Caki2 (cell line): ENCODE measurements at regions not wholly inside any gene's neighbourhood (a gene's known extent, or its start where the extent isn't known, plus 50 kb on each side); places are given as distances from the start of the nearest gene placed in this dataset.
A peak's percentile ranks its signal among the peaks of the same experiment; 100 is the strongest.

Source experiments
- DNase-seq: peaks from one replicate; pipeline ENCODE4 v3.0.0-alpha.2; 2015; ENCODE audit warnings: low read depth
- in situ Hi-C: cut with HindIII; loops from 2 replicates; pipeline ENCODE4 v1.10.0; 2016; ENCODE audit warnings: low sequenced_read_pairs, low pct_unique_long_range_greater_than_20kb, mixed read lengths

DNA sequence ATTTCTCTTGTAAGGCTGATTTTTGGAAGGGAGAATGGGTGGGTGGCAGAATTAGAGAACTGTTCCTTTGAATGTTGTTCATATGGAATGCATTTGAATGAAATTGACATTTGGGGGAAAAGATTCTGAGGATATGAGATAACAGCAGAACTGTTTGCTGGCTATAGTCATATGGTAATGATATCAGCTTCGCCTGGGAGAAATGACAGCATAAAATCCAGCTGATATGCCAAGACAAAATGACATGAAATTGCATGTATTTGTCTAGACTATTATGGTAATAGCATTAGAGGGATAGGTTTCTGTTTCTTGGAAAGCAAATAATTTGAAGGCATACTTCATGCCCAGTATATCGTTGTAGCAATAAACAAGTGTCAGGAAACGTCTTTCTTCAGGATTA, 150.8 kb upstream of the SPATS2L start:
- in situ Hi-C loops, result no loop called here

GRCh38 chr2:200156166-200156835, 150.2 kb upstream of the SPATS2L start:
- DNase-seq, result peak; percentile 45
- in situ Hi-C loops, result no loop called here

More for the DNA sequence above, 150.8 kb upstream of the SPATS2L start:
- no peak for DNase-seq

- peak; percentile 36 for DNase-seq
- in situ Hi-C loops, result no loop called here
Measured at GRCh38 chr2:200158647-200159356, 147.7 kb upstream of the SPATS2L start.

GRCh38 chr2:200159357-200159707, 147.2 kb upstream of the SPATS2L start:
- in situ Hi-C loops, result no loop called here
- peak; percentile 39 for DNase-seq

- in situ Hi-C loops, result no loop called here
Measured at GRCh38 chr2:200159829-200160781, 146.4 kb upstream of the SPATS2L start.

DNA sequence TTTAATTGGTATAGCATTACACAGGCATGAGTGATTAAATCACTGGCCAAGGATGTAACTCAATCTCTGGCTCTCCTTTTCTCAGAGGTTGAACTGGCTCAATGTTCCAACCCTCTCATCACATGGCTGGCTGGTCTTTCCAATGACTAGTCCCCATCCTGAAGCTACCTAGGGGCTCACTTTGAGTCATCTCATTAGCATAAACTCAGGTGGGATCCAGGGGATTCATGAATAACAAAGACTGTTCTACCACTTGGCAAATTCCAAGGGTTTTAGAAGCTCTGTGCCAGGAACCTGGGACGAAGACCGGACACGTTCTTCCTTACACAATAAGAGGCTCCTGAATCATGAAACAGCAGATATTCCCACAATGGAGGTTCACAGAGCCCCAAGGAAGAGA, 145.0 kb upstream of the SPATS2L start:
- DNase-seq, result no peak
- in situ Hi-C loops, result no loop called here

More at GRCh38 chr2:200159829-200160781, 146.4 kb upstream of the SPATS2L start:
- DNase-seq, result peak; percentile 2

- in situ Hi-C loops, result no loop called here
Measured at GRCh38 chr2:200165687-200166086, 140.8 kb upstream of the SPATS2L start.

DNA sequence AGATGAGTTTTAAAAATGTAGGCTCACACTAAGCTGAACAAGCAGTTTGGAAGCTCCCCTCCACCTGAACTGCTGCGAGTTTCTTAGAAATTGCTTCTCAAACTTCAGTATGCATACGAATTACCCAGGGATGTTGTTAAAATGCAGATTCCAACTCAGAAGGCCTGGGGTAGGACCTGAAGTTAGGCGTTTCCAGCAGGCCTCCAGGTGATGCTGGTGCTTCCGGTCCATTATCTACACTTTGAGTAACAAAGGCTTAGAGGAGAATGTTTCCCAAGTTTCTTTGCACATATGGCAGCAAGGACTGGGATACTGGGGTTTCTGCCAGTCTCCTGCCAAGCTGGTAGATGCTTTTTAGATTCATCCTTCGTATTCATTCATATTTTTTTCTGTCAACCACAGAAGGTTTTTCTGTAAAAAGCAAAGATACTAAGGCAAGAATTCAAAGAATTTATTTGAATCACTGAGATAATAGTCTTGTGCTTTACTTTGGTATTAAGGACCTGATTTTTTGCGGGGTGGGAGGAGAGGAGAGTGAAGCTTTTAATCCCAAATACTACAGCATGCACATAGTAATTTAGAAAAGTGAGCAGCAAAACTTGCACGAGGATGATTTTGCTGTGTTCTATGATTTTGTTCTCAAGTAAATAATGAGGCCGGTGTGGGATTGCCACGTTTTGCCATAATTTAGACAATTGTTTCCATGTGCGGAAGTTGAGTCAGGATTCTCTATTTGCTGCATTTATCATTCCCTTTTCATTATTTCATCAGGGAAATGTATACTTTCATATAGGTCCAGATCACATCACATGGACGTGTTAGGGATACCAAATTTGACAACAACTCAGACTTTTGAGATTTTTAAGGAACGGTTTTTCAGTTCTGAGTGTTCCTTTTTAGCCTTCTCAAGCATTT, 137.6 kb upstream of the SPATS2L start:
- in situ Hi-C loops, result no loop called here
- DNase-seq, result no peak

More at GRCh38 chr2:200165687-200166086, 140.8 kb upstream of the SPATS2L start:
- DNase-seq, result no peak

DNA sequence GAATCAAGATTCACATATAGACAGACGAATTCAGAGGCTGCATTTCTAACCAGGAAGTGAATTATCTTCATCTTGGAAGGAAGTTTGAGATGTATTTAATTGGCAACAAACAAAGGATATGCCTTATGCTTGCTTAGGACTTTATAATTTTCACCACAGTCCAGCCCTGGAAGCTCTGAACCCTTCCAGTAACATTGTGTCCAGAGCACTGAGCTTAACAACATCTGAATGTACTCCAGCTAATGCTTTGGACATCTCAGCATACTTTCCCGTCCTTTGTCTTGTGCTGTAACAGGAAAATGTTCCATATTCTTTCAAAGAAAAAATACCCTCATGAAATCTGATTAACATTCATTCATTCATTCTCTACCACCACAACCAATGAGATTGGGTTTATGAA, 136.3 kb upstream of the SPATS2L start:
- DNase-seq, result no peak
- in situ Hi-C loops, result no loop called here

GRCh38 chr2:200171731-200172482, 134.6 kb upstream of the SPATS2L start:
- no peak for DNase-seq
- in situ Hi-C loops, result no loop called here

GRCh38 chr2:200172521-200172920, 134.0 kb upstream of the SPATS2L start:
- no peak for DNase-seq
- in situ Hi-C loops, result no loop called here

- in situ Hi-C loops, result no loop called here
- no peak for DNase-seq
Measured at GRCh38 chr2:200172944-200173581, 133.4 kb upstream of the SPATS2L start.

DNA sequence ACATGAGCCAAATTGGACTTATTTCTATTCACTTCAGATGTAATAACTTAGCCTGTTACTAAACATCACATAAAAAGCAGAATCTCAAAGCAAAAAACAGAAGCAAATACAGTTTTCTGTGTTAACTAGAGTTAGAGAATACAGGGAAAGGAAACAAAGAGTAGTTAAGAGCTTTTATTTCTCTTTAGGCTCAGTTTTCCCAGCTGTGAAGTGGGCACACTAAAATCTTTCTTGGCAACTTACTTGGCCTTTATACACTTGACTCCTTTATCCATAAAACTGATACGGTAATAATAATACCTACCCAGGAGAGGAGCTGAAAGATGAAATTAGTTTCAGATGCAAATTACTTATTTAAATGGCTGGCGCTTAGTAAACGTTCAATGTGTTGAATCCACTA, 132.8 kb upstream of the SPATS2L start:
- DNase-seq, result no peak
- in situ Hi-C loops, result no loop called here

DNA sequence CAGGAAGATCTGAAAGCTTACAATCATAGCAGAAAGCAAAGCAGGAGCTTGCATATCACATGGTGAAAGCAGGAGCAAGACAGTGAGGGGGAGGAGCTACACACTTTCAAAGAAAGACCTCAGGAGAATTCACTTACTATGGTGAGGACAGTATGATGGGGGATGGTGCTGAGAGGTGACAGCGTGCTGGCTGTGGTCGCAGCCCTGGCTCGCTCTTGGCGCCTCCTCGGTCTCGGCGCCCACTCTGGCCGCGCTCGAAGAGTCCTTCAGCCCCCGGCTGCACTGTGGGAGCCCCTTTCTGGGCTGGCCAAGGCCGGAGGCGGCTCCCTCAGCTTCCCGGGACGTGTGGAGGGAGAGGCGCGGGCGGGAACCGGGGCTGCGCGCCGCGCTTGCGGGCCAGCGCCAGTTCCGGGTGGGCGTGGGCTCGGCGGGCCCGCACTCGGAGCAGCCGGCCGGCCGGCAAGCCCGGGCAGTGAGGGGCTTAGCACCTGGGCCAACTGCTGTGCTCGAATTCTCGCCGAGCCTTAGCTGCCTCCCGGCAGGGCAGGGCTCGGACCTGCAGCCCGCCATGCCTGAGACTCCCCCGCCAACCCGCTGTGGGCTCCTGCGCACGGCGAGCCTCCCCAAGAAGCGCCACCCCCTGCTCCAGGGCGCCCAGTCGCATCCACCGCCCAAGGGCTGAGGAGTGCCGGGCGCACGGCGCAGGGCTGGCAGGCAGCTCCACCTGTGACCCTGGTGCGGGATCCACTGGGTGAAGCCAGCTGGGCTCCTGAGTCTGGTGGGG, 131.9 kb upstream of the SPATS2L start:
- no peak for DNase-seq
- in situ Hi-C loops, result no loop called here

DNA sequence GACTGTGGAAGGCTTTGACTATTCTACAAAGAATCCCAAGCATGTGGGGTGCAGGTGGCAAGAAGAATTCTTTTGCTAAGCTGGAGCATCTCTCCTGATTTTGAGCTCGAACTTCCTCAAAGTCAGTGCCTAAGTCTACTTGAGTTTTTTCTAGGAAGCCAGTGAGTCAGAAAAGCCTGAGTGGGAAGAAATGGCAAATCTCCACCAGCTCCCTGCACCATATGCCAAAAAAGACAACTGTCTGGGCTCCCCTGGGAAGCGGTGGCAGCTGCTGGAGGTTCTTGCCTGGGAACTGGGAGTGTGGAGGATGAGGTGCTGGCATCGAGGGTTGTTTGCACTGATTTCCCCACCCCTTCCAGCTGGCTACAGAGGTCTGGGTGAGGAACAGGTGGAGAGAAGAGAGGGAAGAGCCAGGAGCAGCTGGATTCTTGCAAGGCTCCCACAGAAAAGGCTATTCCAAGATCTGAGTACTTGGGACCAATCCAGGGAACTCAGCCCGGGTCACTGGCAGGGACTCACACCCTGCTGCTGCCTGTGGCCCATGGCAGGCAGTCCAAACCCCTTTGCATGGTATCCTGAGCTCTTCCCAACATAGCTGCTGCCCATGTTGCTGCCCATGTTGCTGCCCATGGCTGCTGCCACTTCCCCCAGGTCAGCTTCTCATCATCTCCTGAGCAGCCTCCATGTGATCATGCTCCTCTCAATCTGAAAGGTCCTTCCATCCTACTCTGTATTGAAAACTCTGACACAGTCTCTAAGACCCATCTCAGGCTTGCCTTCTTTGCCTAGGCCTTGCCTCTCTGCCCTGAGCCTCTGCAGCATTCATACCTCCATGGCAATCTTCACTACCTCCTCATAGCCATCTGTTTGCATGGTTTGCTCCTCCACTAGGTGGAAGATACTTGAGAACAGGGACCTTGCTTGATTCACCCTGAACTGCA, 128.3 kb upstream of the SPATS2L start:
- DNase-seq, result no peak
- in situ Hi-C loops, result no loop called here
